Type B pancreatic cell (in vitro differentiated cells): ENCODE measurements at regions not wholly inside any gene's neighbourhood (a gene's known extent, or its start where the extent isn't known, plus 50 kb on each side); places are given as distances from the start of the nearest gene placed in this dataset.

Experiments used
- DNase-seq: peaks from one replicate; pipeline ENCODE4 v3.0.0; 2021; ENCODE audit warnings: mixed read lengths; ENCODE audit not compliant: unreplicated experiment; ENCODE audit errors: extremely low spot score
- H3K27ac Mint-ChIP-seq: 2 replicates; pipeline ENCODE4 v1.8.0; 2021; ENCODE audit warnings: mild to moderate bottlenecking, mixed read lengths
- H3K27me3 Mint-ChIP-seq: 2 replicates; pipeline ENCODE4 v1.8.0; 2021; ENCODE audit warnings: mixed read lengths
- H3K36me3 Mint-ChIP-seq: 2 replicates; pipeline ENCODE4 v1.8.0; 2021; ENCODE audit warnings: mixed read lengths
- H3K4me1 Mint-ChIP-seq: one replicate; pipeline ENCODE4 v1.8.0; 2021; ENCODE audit warnings: mixed read lengths; ENCODE audit not compliant: unreplicated experiment
- H3K4me3 Mint-ChIP-seq: 2 replicates; pipeline ENCODE4 v1.8.0; 2021; ENCODE audit warnings: mild to moderate bottlenecking, mixed read lengths
- H3K9me3 Mint-ChIP-seq: 2 replicates; pipeline ENCODE4 v1.8.0; 2021; ENCODE audit warnings: mixed read lengths
- CTCF ChIP-seq: fragments of 200-600 bp; sonication (generic); conservative IDR thresholded peaks from 2 replicates; pipeline ENCODE4 v1.5.0; 2021; ENCODE audit warnings: antibody characterized with exemption, mild to moderate bottlenecking

- Mint-ChIP-seq H3K4me3 (no peak overlapping the region), H3K36me3 (no peaks in the 10 kb centered on the region), H3K9me3 (no peaks in the 10 kb centered on the region), H3K4me1 (no peaks in the 10 kb centered on the region), H3K27ac (no peak overlapping the region), H3K27me3 (no peaks in the 10 kb centered on the region)
- no peak for TF ChIP-seq CTCF
- no peak for DNase-seq
Observed at GRCh38 chr11:24312464-24313238, 184.2 kb upstream of the LUZP2 start.

- H3K27me3 Mint-ChIP-seq: no peaks in the 10 kb centered on the region
- H3K36me3 Mint-ChIP-seq: no peaks in the 10 kb centered on the region
- H3K27ac Mint-ChIP-seq: no peak overlapping the region
- H3K4me1 Mint-ChIP-seq: no peaks in the 10 kb centered on the region
- H3K9me3 Mint-ChIP-seq: peaks cover 6% of the 10 kb centered on the region
- H3K4me3 Mint-ChIP-seq: no peak overlapping the region
- no peak for TF ChIP-seq CTCF
- DNase-seq: no peak
Observed at GRCh38 chr11:24321229-24321628, 175.6 kb upstream of the LUZP2 start.

- DNase-seq: no peak
- no peaks in the 10 kb centered on the region for H3K9me3 Mint-ChIP-seq
- no peaks in the 10 kb centered on the region for H3K27me3 Mint-ChIP-seq
- no peak overlapping the region for H3K4me3 Mint-ChIP-seq
- no peak overlapping the region for H3K27ac Mint-ChIP-seq
- TF ChIP-seq CTCF: no peak
- H3K36me3 Mint-ChIP-seq: no peaks in the 10 kb centered on the region
- no peaks in the 10 kb centered on the region for H3K4me1 Mint-ChIP-seq
Observed at GRCh38 chr11:24324211-24324610, 172.6 kb upstream of the LUZP2 start.

GRCh38 chr11:24344222-24344621 lies 152.6 kb upstream of the LUZP2 start:
- TF ChIP-seq CTCF: no peak
- no peaks in the 10 kb centered on the region for H3K27me3 Mint-ChIP-seq
- no peak for DNase-seq
- no peak overlapping the region for H3K4me3 Mint-ChIP-seq
- H3K27ac Mint-ChIP-seq: no peak overlapping the region
- H3K4me1 Mint-ChIP-seq: peaks cover 3% of the 10 kb centered on the region
- peaks cover 4% of the 10 kb centered on the region for H3K9me3 Mint-ChIP-seq
- H3K36me3 Mint-ChIP-seq: no peaks in the 10 kb centered on the region

- no peak overlapping the region for H3K4me3 Mint-ChIP-seq
- DNase-seq: no peak
- H3K4me1 Mint-ChIP-seq: no peaks in the 10 kb centered on the region
- H3K27ac Mint-ChIP-seq: no peak overlapping the region
- no peaks in the 10 kb centered on the region for H3K36me3 Mint-ChIP-seq
- no peaks in the 10 kb centered on the region for H3K9me3 Mint-ChIP-seq
- no peak for TF ChIP-seq CTCF
- H3K27me3 Mint-ChIP-seq: no peaks in the 10 kb centered on the region
Observed at GRCh38 chr11:24348908-24349307, 147.9 kb upstream of the LUZP2 start.
